Activated naive CD8-positive, alpha-beta T cell treated with anti-CD3 and anti-CD28 coated beads, Interleukin-2, amount 10 ng/mL, durations not matched to agents 7 days and 5 days (primary cell): ENCODE measurements at regions not wholly inside any gene's neighbourhood (a gene's known extent, or its start where the extent isn't known, plus 50 kb on each side); places are given as distances from the start of the nearest gene placed in this dataset.

Experiments
- ATAC-seq: fragments of 150-1000 bp; cut with Tn5 transposase; one replicate; pipeline ENCODE4 v1.10.0; 2021; ENCODE audit warnings: low read depth, moderate library complexity
- POLR2A ChIA-PET: fragments of 350-600 bp; sonication (Branson Sonifier 250); formaldehyde crosslinking; loops from one replicate; lab custom pipeline; 2021; ENCODE audit warnings: antibody characterized with exemption; lab: Charles Lee
- DNase-seq: peaks from one replicate; pipeline ENCODE4 v3.0.0; 2021
- H3K27ac Mint-ChIP-seq: one replicate; pipeline ENCODE4 v1.8.0; 2022; ENCODE audit warnings: mild to moderate bottlenecking, mixed read lengths
- H3K27me3 Mint-ChIP-seq: one replicate; pipeline ENCODE4 v1.8.0; 2022; ENCODE audit warnings: mild to moderate bottlenecking, moderate library complexity, mixed read lengths
- H3K36me3 Mint-ChIP-seq: one replicate; pipeline ENCODE4 v1.8.0; 2021; ENCODE audit warnings: mild to moderate bottlenecking, mixed read lengths
- H3K4me1 Mint-ChIP-seq: one replicate; pipeline ENCODE4 v1.8.0; 2021; ENCODE audit warnings: mixed read lengths
- H3K4me3 Mint-ChIP-seq: one replicate; pipeline ENCODE4 v1.8.0; 2022; ENCODE audit warnings: mild to moderate bottlenecking, moderate library complexity, mixed read lengths
- H3K9me3 Mint-ChIP-seq: one replicate; pipeline ENCODE4 v1.8.0; 2021; ENCODE audit warnings: mixed read lengths

GRCh38 chr5:2675548-2675947 is 75.9 kb downstream of the IRX2 start:
- no peak overlapping the region for H3K4me3 Mint-ChIP-seq
- POLR2A ChIA-PET: no interaction called here

GRCh38 chr5:2674456-2674855 is 77.0 kb downstream of the IRX2 start:
- POLR2A ChIA-PET: no interaction called here
- no peak overlapping the region for H3K4me3 Mint-ChIP-seq

More at GRCh38 chr5:2675548-2675947, 75.9 kb downstream of the IRX2 start:
- no peaks in the 10 kb centered on the region for H3K4me1 Mint-ChIP-seq
- DNase-seq: no peak
- peaks cover 3% of the 10 kb centered on the region for H3K9me3 Mint-ChIP-seq
- ATAC-seq: no peak
- no peaks in the 10 kb centered on the region for H3K27me3 Mint-ChIP-seq
- H3K36me3 Mint-ChIP-seq: no peaks in the 10 kb centered on the region
- H3K27ac Mint-ChIP-seq: no peak overlapping the region

GRCh38 chr5:2670940-2671339 is 80.5 kb downstream of the IRX2 start:
- H3K27ac Mint-ChIP-seq: no peak overlapping the region
- no peaks in the 10 kb centered on the region for H3K27me3 Mint-ChIP-seq
- POLR2A ChIA-PET: no interaction called here
- DNase-seq (no peak), ATAC-seq (no peak)
- H3K4me3 Mint-ChIP-seq: no peak overlapping the region
- H3K4me1 Mint-ChIP-seq: no peaks in the 10 kb centered on the region
- H3K9me3 Mint-ChIP-seq: peaks cover under 1% of the 10 kb centered on the region
- H3K36me3 Mint-ChIP-seq: no peaks in the 10 kb centered on the region

More at GRCh38 chr5:2674456-2674855, 77.0 kb downstream of the IRX2 start:
- DNase-seq: no peak
- no peak overlapping the region for H3K27ac Mint-ChIP-seq
- H3K36me3 Mint-ChIP-seq: no peaks in the 10 kb centered on the region
- peaks cover 3% of the 10 kb centered on the region for H3K9me3 Mint-ChIP-seq
- H3K27me3 Mint-ChIP-seq: no peaks in the 10 kb centered on the region
- H3K4me1 Mint-ChIP-seq: no peaks in the 10 kb centered on the region
- no peak for ATAC-seq

- ATAC-seq (no peak), DNase-seq (no peak)
- H3K36me3 Mint-ChIP-seq: no peaks in the 10 kb centered on the region
- H3K9me3 Mint-ChIP-seq: no peaks in the 10 kb centered on the region
- H3K4me1 Mint-ChIP-seq: no peaks in the 10 kb centered on the region
- H3K27ac Mint-ChIP-seq: no peak overlapping the region
- no peaks in the 10 kb centered on the region for H3K27me3 Mint-ChIP-seq
- no peak overlapping the region for H3K4me3 Mint-ChIP-seq
- POLR2A ChIA-PET: no interaction called here
These were observed 81.6 kb downstream of the IRX2 start for GRCh38 chr5:2669913-2670312.

GRCh38 chr5:2669259-2669658 is 82.2 kb downstream of the IRX2 start:
- Mint-ChIP-seq H3K4me3 (no peak overlapping the region), H3K36me3 (no peaks in the 10 kb centered on the region), H3K4me1 (no peaks in the 10 kb centered on the region), H3K9me3 (no peaks in the 10 kb centered on the region), H3K27me3 (no peaks in the 10 kb centered on the region), H3K27ac (no peak overlapping the region)
- no peak for ATAC-seq
- POLR2A ChIA-PET: no interaction called here
- no peak for DNase-seq

- Mint-ChIP-seq H3K36me3 (no peaks in the 10 kb centered on the region), H3K4me3 (no peak overlapping the region), H3K4me1 (no peaks in the 10 kb centered on the region), H3K27me3 (no peaks in the 10 kb centered on the region), H3K27ac (no peak overlapping the region), H3K9me3 (no peaks in the 10 kb centered on the region)
- ATAC-seq: no peak
- POLR2A ChIA-PET: no interaction called here
- DNase-seq: no peak
These were observed 85.4 kb downstream of the IRX2 start for GRCh38 chr5:2666081-2666480.

GRCh38 chr5:2663489-2663888 is 88.0 kb downstream of the IRX2 start:
- no peaks in the 10 kb centered on the region for H3K4me1 Mint-ChIP-seq
- ATAC-seq (no peak), DNase-seq (no peak)
- no peaks in the 10 kb centered on the region for H3K36me3 Mint-ChIP-seq
- no peaks in the 10 kb centered on the region for H3K27me3 Mint-ChIP-seq
- POLR2A ChIA-PET: no interaction called here
- no peaks in the 10 kb centered on the region for H3K9me3 Mint-ChIP-seq
- H3K4me3 Mint-ChIP-seq: no peak overlapping the region
- H3K27ac Mint-ChIP-seq: no peak overlapping the region

- Mint-ChIP-seq H3K27me3 (no peaks in the 10 kb centered on the region), H3K9me3 (no peaks in the 10 kb centered on the region), H3K36me3 (no peaks in the 10 kb centered on the region), H3K27ac (no peak overlapping the region), H3K4me3 (no peak overlapping the region), H3K4me1 (no peaks in the 10 kb centered on the region)
- DNase-seq (no peak), ATAC-seq (no peak)
- POLR2A ChIA-PET: no interaction called here
These were observed 91.2 kb downstream of the IRX2 start for GRCh38 chr5:2660315-2660714.

GRCh38 chr5:2658881-2659470 is 92.5 kb downstream of the IRX2 start:
- no peaks in the 10 kb centered on the region for H3K36me3 Mint-ChIP-seq
- DNase-seq (no peak), ATAC-seq (no peak)
- H3K4me3 Mint-ChIP-seq: no peak overlapping the region
- POLR2A ChIA-PET: no interaction called here
- no peak overlapping the region for H3K27ac Mint-ChIP-seq
- no peaks in the 10 kb centered on the region for H3K9me3 Mint-ChIP-seq
- H3K4me1 Mint-ChIP-seq: no peaks in the 10 kb centered on the region
- H3K27me3 Mint-ChIP-seq: peaks cover 3% of the 10 kb centered on the region

GRCh38 chr5:2658447-2658846 is 93.0 kb downstream of the IRX2 start:
- no peak overlapping the region for H3K27ac Mint-ChIP-seq
- no peak for ATAC-seq
- no peak overlapping the region for H3K4me3 Mint-ChIP-seq
- no peaks in the 10 kb centered on the region for H3K4me1 Mint-ChIP-seq
- POLR2A ChIA-PET: no interaction called here
- H3K9me3 Mint-ChIP-seq: no peaks in the 10 kb centered on the region
- no peak for DNase-seq
- H3K36me3 Mint-ChIP-seq: no peaks in the 10 kb centered on the region
- H3K27me3 Mint-ChIP-seq: peaks cover 3% of the 10 kb centered on the region

GRCh38 chr5:2657151-2657550 is 94.3 kb downstream of the IRX2 start:
- Mint-ChIP-seq H3K4me1 (no peaks in the 10 kb centered on the region), H3K9me3 (peaks cover under 1% of the 10 kb centered on the region), H3K27ac (no peak overlapping the region), H3K4me3 (no peak overlapping the region), H3K27me3 (peaks cover 3% of the 10 kb centered on the region), H3K36me3 (no peaks in the 10 kb centered on the region)
- DNase-seq (no peak), ATAC-seq (no peak)
- POLR2A ChIA-PET: no interaction called here

GRCh38 chr5:2656206-2656605 is 95.3 kb downstream of the IRX2 start:
- no peak overlapping the region for H3K27ac Mint-ChIP-seq
- no peak for DNase-seq
- no peaks in the 10 kb centered on the region for H3K36me3 Mint-ChIP-seq
- no peak for ATAC-seq
- H3K4me1 Mint-ChIP-seq: no peaks in the 10 kb centered on the region
- H3K4me3 Mint-ChIP-seq: no peak overlapping the region
- POLR2A ChIA-PET: no interaction called here
- peaks cover 3% of the 10 kb centered on the region for H3K27me3 Mint-ChIP-seq
- H3K9me3 Mint-ChIP-seq: peaks cover 2% of the 10 kb centered on the region

GRCh38 chr5:2653991-2654390 is 97.5 kb downstream of the IRX2 start:
- Mint-ChIP-seq H3K4me3 (no peak overlapping the region), H3K27me3 (peaks cover 3% of the 10 kb centered on the region), H3K36me3 (no peaks in the 10 kb centered on the region), H3K27ac (no peak overlapping the region), H3K4me1 (no peaks in the 10 kb centered on the region), H3K9me3 (peaks cover 4% of the 10 kb centered on the region)
- ATAC-seq (no peak), DNase-seq (no peak)
- POLR2A ChIA-PET: no interaction called here

- no peaks in the 10 kb centered on the region for H3K4me1 Mint-ChIP-seq
- peaks cover 3% of the 10 kb centered on the region for H3K27me3 Mint-ChIP-seq
- ATAC-seq: no peak
- no peak overlapping the region for H3K4me3 Mint-ChIP-seq
- POLR2A ChIA-PET: no interaction called here
- DNase-seq: no peak
- peaks cover 4% of the 10 kb centered on the region for H3K9me3 Mint-ChIP-seq
- H3K36me3 Mint-ChIP-seq: no peaks in the 10 kb centered on the region
- no peak overlapping the region for H3K27ac Mint-ChIP-seq
These were observed 100.4 kb downstream of the IRX2 start for GRCh38 chr5:2651116-2651515.
